Omental fat pad (tissue), 3 donors: ENCODE measurements at regions not wholly inside any gene's neighbourhood (a gene's known extent, or its start where the extent isn't known, plus 50 kb on each side); places are given as distances from the start of the nearest gene placed in this dataset.
A peak's percentile ranks its signal among the peaks of the same experiment; 100 is the strongest.
"Not testable (repeated sequence)": the region's sequence is repeated elsewhere in the genome, so short reads cannot be mapped to it uniquely, and the experiment has no call there.

Experiments used
- ATAC-seq: fragments of 150-250 bp; one replicate; pipeline ENCODE4 v1.9.1; 2016; ENCODE audit warnings: mild to moderate bottlenecking, moderate library complexity; ENCODE audit not compliant: low FRiP score
- DNase-seq: peaks from one replicate; pipeline ENCODE4 v3.0.0-alpha.2; 2019; ENCODE audit warnings: low spot score
- TF ChIP-seq, protein P1 (sequence below), 3 donors: fragments of 450-650 bp; IDR thresholded peaks; one replicate each; pipeline ENCODE4 v1.5.1; 2016 to 2017; ENCODE audit warnings: antibody characterized with exemption in 3 of 3, mild to moderate bottlenecking in 3 of 3, moderate library complexity in 2 of 3

GRCh38 chr4:27692868-27693634, 832.4 kb downstream of the STIM2 start:
- TF ChIP-seq, protein P1, sequence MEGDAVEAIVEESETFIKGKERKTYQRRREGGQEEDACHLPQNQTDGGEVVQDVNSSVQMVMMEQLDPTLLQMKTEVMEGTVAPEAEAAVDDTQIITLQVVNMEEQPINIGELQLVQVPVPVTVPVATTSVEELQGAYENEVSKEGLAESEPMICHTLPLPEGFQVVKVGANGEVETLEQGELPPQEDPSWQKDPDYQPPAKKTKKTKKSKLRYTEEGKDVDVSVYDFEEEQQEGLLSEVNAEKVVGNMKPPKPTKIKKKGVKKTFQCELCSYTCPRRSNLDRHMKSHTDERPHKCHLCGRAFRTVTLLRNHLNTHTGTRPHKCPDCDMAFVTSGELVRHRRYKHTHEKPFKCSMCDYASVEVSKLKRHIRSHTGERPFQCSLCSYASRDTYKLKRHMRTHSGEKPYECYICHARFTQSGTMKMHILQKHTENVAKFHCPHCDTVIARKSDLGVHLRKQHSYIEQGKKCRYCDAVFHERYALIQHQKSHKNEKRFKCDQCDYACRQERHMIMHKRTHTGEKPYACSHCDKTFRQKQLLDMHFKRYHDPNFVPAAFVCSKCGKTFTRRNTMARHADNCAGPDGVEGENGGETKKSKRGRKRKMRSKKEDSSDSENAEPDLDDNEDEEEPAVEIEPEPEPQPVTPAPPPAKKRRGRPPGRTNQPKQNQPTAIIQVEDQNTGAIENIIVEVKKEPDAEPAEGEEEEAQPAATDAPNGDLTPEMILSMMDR (IDR thresholded peaks at IDR 0.05) = no peak
- ATAC-seq (peak; percentile 82), DNase-seq (no peak)

GRCh38 chr4:27696257-27696656, 835.6 kb downstream of the STIM2 start:
- not testable (repeated sequence) for ATAC-seq, DNase-seq

DNA sequence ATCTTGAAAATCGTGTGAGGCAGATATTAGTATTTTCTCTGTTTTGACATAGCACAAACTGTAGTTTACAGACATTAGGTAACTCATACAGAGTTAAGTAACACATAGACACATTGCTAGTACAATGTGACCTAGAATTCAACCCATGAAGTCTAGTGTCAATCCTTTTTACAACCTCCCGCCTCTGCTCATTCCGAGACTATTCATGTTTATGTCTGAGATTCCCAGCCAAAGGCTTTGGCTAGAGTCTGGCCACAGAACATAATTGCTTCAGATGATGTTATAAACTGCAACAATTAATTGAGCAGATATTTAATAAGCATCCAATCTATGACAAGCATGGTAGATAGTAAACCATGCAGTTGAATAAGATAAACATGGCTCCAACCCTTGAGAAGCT, 841.0 kb downstream of the STIM2 start:
- DNase-seq = no peak
- ATAC-seq = no peak
- TF ChIP-seq, protein P1 (IDR thresholded peaks at IDR 0.05) = no peak

DNA sequence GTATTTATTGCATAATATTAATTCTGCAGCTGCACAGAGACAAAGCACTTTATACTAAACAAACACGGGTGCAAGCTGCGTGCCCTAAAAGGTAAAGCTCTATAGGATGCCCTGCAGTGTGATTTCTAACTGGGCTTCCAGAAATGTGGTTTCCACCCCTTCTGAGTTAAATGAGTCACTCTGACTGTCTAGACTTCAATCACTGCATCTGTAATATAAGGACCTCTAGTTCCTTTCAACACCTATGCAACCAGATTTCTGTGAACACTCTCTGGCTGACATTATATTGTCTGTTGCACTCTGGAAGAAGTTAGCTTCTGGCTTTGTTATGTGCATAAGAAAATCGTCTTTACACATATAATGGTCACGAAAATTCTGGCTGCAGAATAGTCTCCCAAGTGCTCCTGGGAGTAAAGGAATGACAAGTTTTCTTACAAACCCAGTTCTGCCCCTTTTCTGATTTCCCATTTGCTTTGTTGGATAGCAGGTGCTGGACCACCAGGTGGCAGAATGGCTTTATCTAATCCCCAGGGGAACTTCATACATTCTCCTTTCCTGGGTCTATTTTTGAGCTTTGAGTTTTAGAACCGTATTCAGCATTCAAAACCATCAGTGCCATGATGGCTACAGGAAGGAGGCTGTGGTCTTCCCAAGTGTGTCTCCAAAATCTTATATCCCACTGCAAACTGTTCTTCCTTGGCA, 842.2 kb downstream of the STIM2 start:
- ATAC-seq = no peak
- no peak for DNase-seq
- TF ChIP-seq, protein P1 (IDR thresholded peaks at IDR 0.05) = no peak

DNA sequence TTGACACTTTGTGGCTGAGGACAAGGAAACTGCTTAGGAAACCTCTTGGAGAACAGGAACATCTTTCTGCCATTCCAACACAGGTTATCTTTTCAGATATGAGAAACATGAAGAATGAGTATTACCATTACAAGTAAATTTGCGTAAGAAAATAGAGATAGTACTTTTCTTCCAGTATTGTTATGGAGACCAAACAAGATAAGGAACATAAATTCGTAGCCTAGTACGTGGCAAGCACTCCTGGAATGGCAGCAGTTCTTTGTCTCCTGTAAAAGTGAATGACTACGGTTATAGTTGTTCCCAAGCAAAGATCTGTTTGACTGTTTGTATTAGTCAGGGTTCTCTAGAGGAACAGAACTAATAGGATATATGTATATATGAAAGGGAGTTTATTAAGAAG, 843.1 kb downstream of the STIM2 start:
- no peak for DNase-seq
- TF ChIP-seq, protein P1 (IDR thresholded peaks at IDR 0.05) = no peak
- no peak for ATAC-seq

DNA sequence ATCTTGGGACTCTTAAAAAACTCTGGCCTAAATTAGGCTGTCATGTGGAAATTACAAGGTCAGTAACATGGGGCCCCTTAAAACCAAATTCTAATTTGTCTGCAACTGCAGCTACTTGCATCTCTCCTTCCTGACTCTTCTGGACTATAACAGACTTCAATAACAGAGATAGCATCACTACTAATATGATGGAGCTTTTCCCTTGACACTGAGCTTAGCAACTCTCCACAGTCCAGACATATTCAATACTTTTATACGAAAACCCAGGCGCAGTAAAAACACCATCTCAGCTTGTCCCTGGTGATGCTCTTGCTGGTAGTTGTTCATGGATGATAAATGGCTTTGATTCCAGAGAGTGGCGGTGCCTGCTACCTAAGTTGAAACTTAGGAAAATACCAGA, 850.4 kb downstream of the STIM2 start:
- TF ChIP-seq, protein P1 (IDR thresholded peaks at IDR 0.05) = no peak
- no peak for ATAC-seq
- DNase-seq = no peak

DNA sequence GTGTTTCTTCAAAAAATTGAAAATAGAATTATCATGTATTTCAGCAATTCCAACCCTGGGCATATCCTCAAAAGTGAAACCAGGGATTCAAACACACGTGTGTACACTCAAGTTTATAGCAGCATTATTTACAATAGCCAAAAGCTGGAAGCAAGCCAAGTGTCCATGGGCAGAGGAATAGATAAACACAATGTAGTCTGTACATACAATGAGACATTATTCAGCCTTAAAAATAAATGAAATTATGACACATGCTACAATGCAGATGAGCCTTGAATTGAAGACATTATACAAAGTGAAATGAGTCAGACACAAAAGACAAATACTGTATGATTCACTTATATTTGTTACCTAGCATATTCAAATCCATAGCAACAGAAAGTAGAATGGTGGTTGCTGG, 853.4 kb downstream of the STIM2 start:
- TF ChIP-seq, protein P1 (IDR thresholded peaks at IDR 0.05) = no peak
- DNase-seq (no peak), ATAC-seq (no peak)
